Chondrocyte (in vitro differentiated cells): ENCODE measurements at regions not wholly inside any gene's neighbourhood (a gene's known extent, or its start where the extent isn't known, plus 50 kb on each side); places are given as distances from the start of the nearest gene placed in this dataset.

Experiments
- DNase-seq: peaks from one replicate; pipeline ENCODE4 v3.0.0; 2021; ENCODE audit warnings: mixed read lengths, low spot score
- H3K27ac Mint-ChIP-seq: one replicate; pipeline ENCODE4 v1.8.0; 2021; ENCODE audit warnings: mild to moderate bottlenecking, moderate library complexity, mixed read lengths; ENCODE audit not compliant: unreplicated experiment
- H3K27me3 Mint-ChIP-seq: 2 replicates; pipeline ENCODE4 v1.8.0; 2021; ENCODE audit warnings: low read depth, mixed read lengths
- H3K36me3 Mint-ChIP-seq: 2 replicates; pipeline ENCODE4 v1.8.0; 2021; ENCODE audit warnings: low read depth, mixed read lengths
- H3K4me1 Mint-ChIP-seq: 2 replicates; pipeline ENCODE4 v1.8.0; 2021; ENCODE audit warnings: low read depth, mild to moderate bottlenecking, mixed read lengths
- H3K4me3 Mint-ChIP-seq: one replicate; pipeline ENCODE4 v1.8.0; 2021; ENCODE audit warnings: mild to moderate bottlenecking, moderate library complexity, mixed read lengths; ENCODE audit not compliant: unreplicated experiment
- H3K9me3 Mint-ChIP-seq: 2 replicates; pipeline ENCODE4 v1.8.0; 2021; ENCODE audit warnings: low read depth, mixed read lengths
- CTCF ChIP-seq: fragments of 200-600 bp; sonication (generic); IDR thresholded peaks from 2 replicates; pipeline ENCODE4 v1.5.0; 2021; ENCODE audit warnings: antibody characterized with exemption, mild to moderate bottlenecking, moderate library complexity

- Mint-ChIP-seq H3K27ac (peak overlapping the region; percentile 37), H3K9me3 (no peaks in the 10 kb centered on the region), H3K4me1 (peaks cover 5% of the 10 kb centered on the region), H3K4me3 (no peak overlapping the region), H3K36me3 (no peaks in the 10 kb centered on the region), H3K27me3 (peaks cover 4% of the 10 kb centered on the region)
- TF ChIP-seq CTCF: no peak
- no peak for DNase-seq
Measured at GRCh38 chr18:39825485-39826150, 2129.4 kb upstream of the PIK3C3 start.

- Mint-ChIP-seq H3K27ac (no peak overlapping the region), H3K4me1 (no peaks in the 10 kb centered on the region), H3K27me3 (no peaks in the 10 kb centered on the region), H3K9me3 (peaks cover 17% of the 10 kb centered on the region), H3K4me3 (no peak overlapping the region), H3K36me3 (no peaks in the 10 kb centered on the region)
- TF ChIP-seq CTCF: no peak
- DNase-seq: no peak
Measured at GRCh38 chr18:39806525-39806924, 2148.5 kb upstream of the PIK3C3 start.

- H3K9me3 Mint-ChIP-seq: peaks cover 8% of the 10 kb centered on the region
- no peaks in the 10 kb centered on the region for H3K36me3 Mint-ChIP-seq
- H3K27me3 Mint-ChIP-seq: no peaks in the 10 kb centered on the region
- TF ChIP-seq CTCF: no peak
- no peak overlapping the region for H3K27ac Mint-ChIP-seq
- H3K4me1 Mint-ChIP-seq: peaks cover under 1% of the 10 kb centered on the region
- no peak for DNase-seq
- H3K4me3 Mint-ChIP-seq: no peak overlapping the region
Measured at GRCh38 chr18:39805218-39805617, 2149.8 kb upstream of the PIK3C3 start.

GRCh38 chr18:39802648-39803229 lies 2152.3 kb upstream of the PIK3C3 start:
- no peak for TF ChIP-seq CTCF
- Mint-ChIP-seq H3K4me3 (no peak overlapping the region), H3K36me3 (no peaks in the 10 kb centered on the region), H3K27ac (no peak overlapping the region), H3K27me3 (no peaks in the 10 kb centered on the region), H3K4me1 (peaks cover 3% of the 10 kb centered on the region), H3K9me3 (peaks cover 5% of the 10 kb centered on the region)
- DNase-seq: no peak

- DNase-seq: no peak
- H3K27me3 Mint-ChIP-seq: no peaks in the 10 kb centered on the region
- H3K36me3 Mint-ChIP-seq: no peaks in the 10 kb centered on the region
- H3K27ac Mint-ChIP-seq: no peak overlapping the region
- peaks cover 3% of the 10 kb centered on the region for H3K4me1 Mint-ChIP-seq
- H3K4me3 Mint-ChIP-seq: no peak overlapping the region
- H3K9me3 Mint-ChIP-seq: peaks cover 5% of the 10 kb centered on the region
- no peak for TF ChIP-seq CTCF
Measured at GRCh38 chr18:39801848-39802247, 2153.2 kb upstream of the PIK3C3 start.
